Mesenchymal stem cell (in vitro differentiated cells and primary cell): ENCODE measurements at regions not wholly inside any gene's neighbourhood (a gene's known extent, or its start where the extent isn't known, plus 50 kb on each side); places are given as distances from the start of the nearest gene placed in this dataset.

Experiments
- DNase-seq: peaks from one replicate; pipeline ENCODE4 v3.0.0-alpha.2; 2013
- H2AFZ ChIP-seq: one replicate; pipeline ENCODE4 v1.6.1; 2013; ENCODE audit warnings: low read depth, mild to moderate bottlenecking, control low read depth, inconsistent platforms, low read length, moderate library complexity
- H2AK5ac ChIP-seq: 2 replicates; pipeline ENCODE4 v1.6.1; 2013; ENCODE audit warnings: low read length, moderate library complexity, mild to moderate bottlenecking, inconsistent platforms; ENCODE audit not compliant: severe bottlenecking
- H2BK120ac ChIP-seq: one replicate; pipeline ENCODE4 v1.6.1; 2013; ENCODE audit warnings: low read depth, mild to moderate bottlenecking, inconsistent platforms, low read length, moderate library complexity
- H2BK12ac ChIP-seq, 2 experiments: one replicate each; pipeline ENCODE4 v1.6.1; 2013; ENCODE audit warnings: inconsistent platforms in 2 of 2, low read length in 2 of 2, mild to moderate bottlenecking in 2 of 2, moderate library complexity in 2 of 2, control low read depth in 1 of 2
- H2BK15ac ChIP-seq: one replicate; pipeline ENCODE4 v1.6.1; 2013; ENCODE audit warnings: mild to moderate bottlenecking, low read depth, inconsistent platforms; ENCODE audit not compliant: poor library complexity, severe bottlenecking
- H2BK5ac ChIP-seq: 2 replicates; pipeline ENCODE4 v1.6.1; 2013; ENCODE audit warnings: low read depth, mild to moderate bottlenecking, low read length, control low read depth, inconsistent platforms; ENCODE audit not compliant: poor library complexity, severe bottlenecking
- H3K14ac ChIP-seq, 2 experiments: one replicate each; pipeline ENCODE4 v1.6.1; 2013; ENCODE audit warnings: inconsistent platforms in 2 of 2, low read length in 2 of 2, control low read depth in 1 of 2, mild to moderate bottlenecking in 1 of 2, moderate library complexity in 1 of 2
- H3K18ac ChIP-seq, 2 experiments: one replicate each; pipeline ENCODE4 v1.6.1; 2013; ENCODE audit warnings: inconsistent platforms in 2 of 2, low read length in 2 of 2, control low read depth in 1 of 2, low read depth in 1 of 2, mild to moderate bottlenecking in 1 of 2
- H3K23ac ChIP-seq, 2 experiments: one replicate each; pipeline ENCODE4 v1.6.1; 2013; ENCODE audit warnings: inconsistent platforms in 2 of 2, low read length in 2 of 2, mild to moderate bottlenecking in 2 of 2, moderate library complexity in 2 of 2, control low read depth in 1 of 2
- H3K27ac ChIP-seq: 2 replicates; pipeline ENCODE4 v1.5.1; 2013; ENCODE audit warnings: mild to moderate bottlenecking, moderate library complexity, low read length, control low read depth, inconsistent platforms; ENCODE audit not compliant: poor library complexity, severe bottlenecking
- H3K27me3 ChIP-seq, 2 experiments: 2 replicates each; pipeline versions ENCODE4 v1.6.1 to v1.7.0; 2013; ENCODE audit warnings: low read length in 2 of 2, mild to moderate bottlenecking in 2 of 2, moderate library complexity in 2 of 2, control low read depth in 1 of 2, inconsistent platforms in 1 of 2; ENCODE audit not compliant: control insufficient read depth in 1 of 2, insufficient read depth in 1 of 2
- H3K36me3 ChIP-seq, 2 experiments: 2 replicates each; pipeline versions ENCODE4 v1.6.1 to v1.7.0; 2013; ENCODE audit warnings: low read length in 2 of 2, control low read depth in 1 of 2, inconsistent platforms in 1 of 2, low read depth in 1 of 2, mild to moderate bottlenecking in 1 of 2; ENCODE audit not compliant: insufficient read depth in 2 of 2, control insufficient read depth in 1 of 2
- H3K4ac ChIP-seq, 2 experiments: one replicate each; pipeline ENCODE4 v1.6.1; 2013; ENCODE audit warnings: inconsistent platforms in 2 of 2, low read length in 2 of 2, mild to moderate bottlenecking in 2 of 2, moderate library complexity in 2 of 2, control low read depth in 1 of 2, low read depth in 1 of 2
- H3K4me1 ChIP-seq: 2 replicates; pipeline ENCODE4 v1.6.1; 2013; ENCODE audit warnings: low read depth, low read length, control low read depth; ENCODE audit not compliant: control insufficient read depth, insufficient read depth
- H3K4me2 ChIP-seq: 2 replicates; pipeline ENCODE4 v1.6.1; 2013; ENCODE audit warnings: low read length, mild to moderate bottlenecking, inconsistent platforms; ENCODE audit not compliant: poor library complexity, severe bottlenecking
- H3K4me3 ChIP-seq, 2 experiments: 2 replicates each; pipeline versions ENCODE4 v1.5.1 to v1.7.0; 2013; ENCODE audit warnings: low read length in 2 of 2, mild to moderate bottlenecking in 2 of 2, control low read depth in 1 of 2, low read depth in 1 of 2; ENCODE audit not compliant: insufficient read depth in 1 of 2
- H3K79me1 ChIP-seq: replicated peaks from 2 replicates; pipeline ENCODE4 v1.6.1; 2013; ENCODE audit warnings: mild to moderate bottlenecking, control low read depth, low read length, inconsistent platforms; ENCODE audit not compliant: poor library complexity, severe bottlenecking
- H3K9ac ChIP-seq: 2 replicates; pipeline ENCODE4 v1.7.0; 2013; ENCODE audit warnings: mild to moderate bottlenecking, low read length, moderate library complexity
- H3K9me3 ChIP-seq: 2 replicates; pipeline ENCODE4 v1.7.0; 2013; ENCODE audit warnings: mild to moderate bottlenecking, low read length; ENCODE audit not compliant: control insufficient read depth
- H4K8ac ChIP-seq: one replicate; pipeline ENCODE4 v1.6.1; 2013; ENCODE audit warnings: inconsistent platforms, mild to moderate bottlenecking, low read length, moderate library complexity
- H4K91ac ChIP-seq: one replicate; pipeline ENCODE4 v1.6.1; 2013; ENCODE audit warnings: mild to moderate bottlenecking, low read length, inconsistent platforms
- WGBS: methylation state at CpG from one replicate; pipeline ENCODE4 v1.1.7; 2013; ENCODE audit warnings: mixed read lengths; 5-methylcytosine and 5-hydroxymethylcytosine counted together

- H2BK5ac ChIP-seq, result no peak overlapping the region
- no peak overlapping the region for H2AFZ ChIP-seq
- no peaks in the 10 kb centered on the region for H3K4me1 ChIP-seq
- H3K14ac ChIP-seq, result no peak overlapping the region
- H3K9me3 ChIP-seq, result no peaks in the 10 kb centered on the region
- H4K91ac ChIP-seq, result no peak overlapping the region
- no peak overlapping the region for H4K8ac ChIP-seq
- no peaks in the 10 kb centered on the region for H3K36me3 ChIP-seq
- H3K79me1 ChIP-seq, result no peaks in the 10 kb centered on the region
- no peak overlapping the region for H2BK120ac ChIP-seq
- WGBS, result 66% methylated on average over 3 of the region's 3 CpGs
- no peak overlapping the region for H2BK12ac ChIP-seq
- H3K23ac ChIP-seq, result no peak overlapping the region
- no peak overlapping the region for H3K4me3 ChIP-seq
- H3K4me2 ChIP-seq, result no peak overlapping the region
- H2AK5ac ChIP-seq, result no peak overlapping the region
- H3K9ac ChIP-seq, result no peak overlapping the region
- H3K27me3 ChIP-seq, result peaks cover 0 to 34% of the 10 kb centered on the region in 2 experiments
- H3K27ac ChIP-seq, result no peak overlapping the region
- no peak for DNase-seq
- H2BK15ac ChIP-seq, result no peak overlapping the region
- no peak overlapping the region for H3K4ac ChIP-seq
- no peak overlapping the region for H3K18ac ChIP-seq
Observed at GRCh38 chr11:112874980-112875379, 86.2 kb upstream of the NCAM1 start.

DNA sequence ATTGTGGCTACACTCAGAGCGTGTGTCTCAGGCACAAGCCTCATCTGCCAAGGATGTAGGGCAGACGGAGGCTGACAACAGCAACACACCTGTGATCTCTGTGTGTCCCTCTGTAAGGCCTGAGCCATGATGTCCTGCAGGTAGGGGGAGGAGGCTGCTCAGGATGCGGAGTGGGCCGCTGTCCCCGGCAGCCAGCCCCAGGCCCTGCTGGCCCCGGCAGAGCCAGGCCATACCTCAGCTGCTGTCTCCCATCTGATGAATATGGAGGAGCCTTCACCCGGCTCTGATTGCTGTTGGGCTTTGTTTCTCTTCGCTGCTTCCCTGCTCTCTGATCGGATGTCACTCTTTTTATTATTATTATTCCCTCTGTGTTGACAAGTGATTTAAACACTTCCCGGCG lies 83.6 kb upstream of the NCAM1 start:
- Histone ChIP-seq H3K4ac (no peak overlapping the region), H3K23ac (no peak overlapping the region), H3K36me3 (no peaks in the 10 kb centered on the region), H2BK5ac (no peak overlapping the region), H3K9me3 (no peaks in the 10 kb centered on the region), H2AK5ac (no peak overlapping the region), H3K79me1 (no peaks in the 10 kb centered on the region), H3K4me2 (no peak overlapping the region), H4K91ac (no peak overlapping the region), H3K4me1 (peaks cover 2% of the 10 kb centered on the region), H3K27me3 (peaks cover 0 to 19% of the 10 kb centered on the region in 2 experiments), H2BK12ac (no peak overlapping the region), H3K27ac (no peak overlapping the region), H3K4me3 (no peak overlapping the region), H2BK15ac (no peak overlapping the region), H3K9ac (no peak overlapping the region), H4K8ac (no peak overlapping the region), H3K14ac (no peak overlapping the region), H2BK120ac (no peak overlapping the region), H3K18ac (no peak overlapping the region), H2AFZ (no peak overlapping the region)
- no peak for DNase-seq
- WGBS, result 73% methylated on average over 6 of the region's 11 CpGs

DNA sequence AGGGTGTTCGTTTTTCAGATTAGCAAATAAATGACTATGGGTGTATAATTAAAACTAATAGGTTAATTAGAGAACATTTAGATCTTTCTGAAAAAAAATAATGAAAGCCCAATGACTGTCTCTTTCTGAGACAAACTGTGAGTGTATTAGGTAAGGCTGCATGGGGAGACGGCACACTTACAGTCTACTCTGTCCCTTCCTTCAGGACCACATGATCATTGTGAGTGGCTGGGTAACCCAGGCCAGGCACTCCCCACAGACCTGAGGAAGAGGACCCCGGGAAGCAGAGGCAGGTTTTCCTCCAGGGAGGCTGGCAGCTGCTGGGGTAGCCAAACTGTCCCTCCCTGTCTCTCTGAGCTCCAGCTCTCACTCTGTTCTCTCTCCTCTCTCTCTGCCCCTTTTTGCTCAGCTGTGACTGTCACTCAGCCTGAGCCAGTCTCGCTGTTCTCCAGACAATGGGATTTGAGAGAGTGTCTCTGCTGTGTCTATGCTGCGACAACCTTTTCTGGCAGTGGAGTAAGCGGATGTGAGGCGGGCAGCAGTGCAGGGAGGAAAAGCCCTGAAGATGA lies 83.1 kb upstream of the NCAM1 start:
- Histone ChIP-seq H4K91ac (no peak overlapping the region), H2AK5ac (no peak overlapping the region), H3K27ac (no peak overlapping the region), H3K27me3 (peaks cover 0 to 19% of the 10 kb centered on the region in 2 experiments), H4K8ac (no peak overlapping the region), H3K4me3 (no peak overlapping the region), H3K23ac (no peak overlapping the region), H3K18ac (no peak overlapping the region), H3K9me3 (no peaks in the 10 kb centered on the region), H3K79me1 (no peaks in the 10 kb centered on the region), H2BK5ac (no peak overlapping the region), H3K14ac (no peak overlapping the region), H2BK120ac (no peak overlapping the region), H2BK12ac (no peak overlapping the region), H3K36me3 (no peaks in the 10 kb centered on the region), H3K4ac (no peak overlapping the region), H2AFZ (peak overlapping the region; percentile 29), H3K4me2 (no peak overlapping the region), H2BK15ac (no peak overlapping the region), H3K4me1 (peaks cover 2% of the 10 kb centered on the region), H3K9ac (no peak overlapping the region)
- no peak for DNase-seq
- 74% methylated on average over 6 of the region's 7 CpGs for WGBS

GRCh38 chr11:112880495-112880894 lies 80.7 kb upstream of the NCAM1 start:
- H2AFZ ChIP-seq, result no peak overlapping the region
- H3K79me1 ChIP-seq, result no peaks in the 10 kb centered on the region
- no peaks in the 10 kb centered on the region for H3K36me3 ChIP-seq
- H2BK120ac ChIP-seq, result no peak overlapping the region
- WGBS, result 87% methylated on average over 3 of the region's 4 CpGs
- H2BK15ac ChIP-seq, result no peak overlapping the region
- no peak overlapping the region for H3K18ac ChIP-seq
- H4K91ac ChIP-seq, result no peak overlapping the region
- H2BK12ac ChIP-seq, result no peak overlapping the region
- no peak overlapping the region for H2AK5ac ChIP-seq
- no peak overlapping the region for H3K4me3 ChIP-seq
- H3K27me3 ChIP-seq, result peaks cover 0 to 13% of the 10 kb centered on the region in 2 experiments
- no peak overlapping the region for H3K14ac ChIP-seq
- H3K4ac ChIP-seq, result no peak overlapping the region
- no peak for DNase-seq
- no peaks in the 10 kb centered on the region for H3K9me3 ChIP-seq
- no peak overlapping the region for H3K9ac ChIP-seq
- no peak overlapping the region for H4K8ac ChIP-seq
- H3K4me1 ChIP-seq, result peaks cover 2% of the 10 kb centered on the region
- H3K23ac ChIP-seq, result no peak overlapping the region
- H3K4me2 ChIP-seq, result no peak overlapping the region
- no peak overlapping the region for H3K27ac ChIP-seq
- H2BK5ac ChIP-seq, result no peak overlapping the region
